ENCODE measurements at regions not wholly inside any gene's neighbourhood (a gene's known extent, or its start where the extent isn't known, plus 50 kb on each side); places are given as distances from the start of the nearest gene placed in this dataset.

GRCh38 chr10:44030132-44030531 lies 354.8 kb downstream of the CXCL12 start:
- DNase-seq (ENCODE audit: low spot score in 2 of 2), result no peak
- H3K36me3 ChIP-seq, result no peaks in the 10 kb centered on the region
- 77 to 84% methylated on average over 4 of the region's 4 CpGs for WGBS, 2 donors
- TF ChIP-seq POLR2A (IDR thresholded peaks at IDR 0.05) (no peak), EP300 (IDR thresholded peaks at IDR 0.05) (no peak)
- TF ChIP-seq, protein P1, sequence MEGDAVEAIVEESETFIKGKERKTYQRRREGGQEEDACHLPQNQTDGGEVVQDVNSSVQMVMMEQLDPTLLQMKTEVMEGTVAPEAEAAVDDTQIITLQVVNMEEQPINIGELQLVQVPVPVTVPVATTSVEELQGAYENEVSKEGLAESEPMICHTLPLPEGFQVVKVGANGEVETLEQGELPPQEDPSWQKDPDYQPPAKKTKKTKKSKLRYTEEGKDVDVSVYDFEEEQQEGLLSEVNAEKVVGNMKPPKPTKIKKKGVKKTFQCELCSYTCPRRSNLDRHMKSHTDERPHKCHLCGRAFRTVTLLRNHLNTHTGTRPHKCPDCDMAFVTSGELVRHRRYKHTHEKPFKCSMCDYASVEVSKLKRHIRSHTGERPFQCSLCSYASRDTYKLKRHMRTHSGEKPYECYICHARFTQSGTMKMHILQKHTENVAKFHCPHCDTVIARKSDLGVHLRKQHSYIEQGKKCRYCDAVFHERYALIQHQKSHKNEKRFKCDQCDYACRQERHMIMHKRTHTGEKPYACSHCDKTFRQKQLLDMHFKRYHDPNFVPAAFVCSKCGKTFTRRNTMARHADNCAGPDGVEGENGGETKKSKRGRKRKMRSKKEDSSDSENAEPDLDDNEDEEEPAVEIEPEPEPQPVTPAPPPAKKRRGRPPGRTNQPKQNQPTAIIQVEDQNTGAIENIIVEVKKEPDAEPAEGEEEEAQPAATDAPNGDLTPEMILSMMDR (IDR thresholded peaks at IDR 0.05), result no peak
- H3K4me3 ChIP-seq, result no peak overlapping the region
- no peaks in the 10 kb centered on the region for H3K9me3 ChIP-seq
- H3K27me3 ChIP-seq, result no peaks in the 10 kb centered on the region
- H3K27ac ChIP-seq, result peak overlapping the region in 1 of 4 donors; percentile 9
- peaks cover 0 to 32% (median 0%) of the 10 kb centered on the region in 4 donors for H3K4me1 ChIP-seq

DNA sequence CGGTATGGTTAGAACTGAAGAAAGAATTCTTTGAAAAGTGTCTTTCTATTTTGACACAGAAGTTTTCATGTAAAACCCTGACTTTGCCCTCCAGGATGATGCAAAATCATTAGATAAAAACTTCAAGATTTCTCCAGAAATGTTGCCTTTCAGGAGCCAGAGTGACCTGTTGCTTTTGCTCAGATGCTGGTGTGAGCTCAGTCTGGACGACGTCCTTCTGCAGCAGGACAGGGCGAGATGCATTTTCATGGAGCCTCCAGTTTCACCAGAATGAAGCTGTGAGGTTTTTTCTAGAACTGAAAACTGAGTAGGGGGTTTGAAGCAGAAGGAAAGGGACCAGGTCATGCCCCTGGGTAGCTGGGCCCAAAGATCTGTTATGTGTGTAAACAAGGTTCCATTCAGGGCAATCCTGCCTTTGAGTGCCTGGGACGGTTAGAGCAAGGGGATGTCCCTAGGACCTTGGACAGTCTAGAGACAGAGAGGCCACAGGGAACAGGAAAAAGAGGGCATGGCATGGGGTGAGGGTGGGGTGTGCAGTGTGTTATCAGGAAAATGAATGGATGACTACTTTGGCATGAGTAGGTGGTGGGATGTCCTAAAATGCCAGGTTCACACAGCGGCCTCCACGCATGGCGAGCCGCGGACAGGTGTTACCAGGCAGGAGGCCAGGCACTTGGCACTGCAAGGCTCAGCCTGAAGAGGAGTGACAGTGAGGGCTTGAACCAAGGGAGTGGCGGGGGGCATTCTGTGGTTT lies 356.3 kb downstream of the CXCL12 start:
- no peaks in the 10 kb centered on the region for H3K27me3 ChIP-seq
- no peak overlapping the region for H3K27ac ChIP-seq
- TF ChIP-seq POLR2A (IDR thresholded peaks at IDR 0.05) (no peak), EP300 (IDR thresholded peaks at IDR 0.05) (no peak)
- TF ChIP-seq, protein P1 (IDR thresholded peaks at IDR 0.05), result no peak
- H3K4me1 ChIP-seq, result peaks cover 0 to 32% (median 0%) of the 10 kb centered on the region in 4 donors
- H3K9me3 ChIP-seq, result peaks cover 0 to 5% (median 0%) of the 10 kb centered on the region in 4 donors
- 82 to 93% methylated on average over 11 of the region's 11 CpGs for WGBS, 2 donors
- no peak overlapping the region for H3K4me3 ChIP-seq
- no peaks in the 10 kb centered on the region for H3K36me3 ChIP-seq
- no peak for DNase-seq (ENCODE audit: low spot score in 2 of 2)

- WGBS, 2 donors, result 69 to 88% methylated on average over 6 of the region's 6 CpGs
Measured at GRCh38 chr10:44024356-44025116, 360.4 kb downstream of the CXCL12 start.

DNA sequence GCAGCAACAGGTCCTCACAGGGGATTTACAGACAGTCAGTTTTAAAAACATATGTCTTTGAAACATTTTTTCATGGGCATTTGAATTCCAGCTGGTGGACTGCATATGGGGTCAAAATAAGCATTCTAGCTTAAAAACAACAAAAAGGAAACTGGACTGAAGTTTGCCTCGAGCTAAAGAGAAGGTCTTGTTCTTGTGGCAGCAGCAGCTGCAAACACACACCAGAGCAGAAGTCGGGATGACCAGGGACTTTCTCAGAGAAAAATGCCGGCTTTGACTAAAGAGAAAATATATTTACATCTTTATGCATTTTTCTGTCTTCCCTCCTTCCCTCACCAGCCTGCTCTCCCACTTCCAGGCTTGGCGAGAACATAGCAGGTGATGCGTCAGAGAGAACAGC lies 361.4 kb downstream of the CXCL12 start:
- Histone ChIP-seq H3K4me3 (no peak overlapping the region), H3K27me3 (no peaks in the 10 kb centered on the region), H3K27ac (no peak overlapping the region), H3K4me1 (peaks cover 0 to 7% (median 3%) of the 10 kb centered on the region in 4 donors), H3K36me3 (no peaks in the 10 kb centered on the region), H3K9me3 (peaks cover 0 to 5% (median 0%) of the 10 kb centered on the region in 4 donors)
- no peak for DNase-seq (ENCODE audit: low spot score in 2 of 2)
- WGBS, 2 donors, result 58 to 59% methylated on average over 5 of the region's 5 CpGs
- no peak for TF ChIP-seq POLR2A (IDR thresholded peaks at IDR 0.05)
- no peak for TF ChIP-seq EP300 (IDR thresholded peaks at IDR 0.05)
- TF ChIP-seq, protein P1 (IDR thresholded peaks at IDR 0.05), result no peak

More at GRCh38 chr10:44024356-44025116, 360.4 kb downstream of the CXCL12 start:
- TF ChIP-seq, protein P1 (IDR thresholded peaks at IDR 0.05), result no peak
- TF ChIP-seq POLR2A (IDR thresholded peaks at IDR 0.05), result no peak
- TF ChIP-seq EP300 (IDR thresholded peaks at IDR 0.05), result no peak
- Histone ChIP-seq H3K36me3 (no peaks in the 10 kb centered on the region), H3K27me3 (no peaks in the 10 kb centered on the region), H3K4me1 (peaks cover 0 to 7% (median 3%) of the 10 kb centered on the region in 4 donors), H3K4me3 (no peak overlapping the region), H3K27ac (no peak overlapping the region), H3K9me3 (peaks cover 0 to 5% (median 0%) of the 10 kb centered on the region in 4 donors)
- no peak for DNase-seq (ENCODE audit: low spot score in 2 of 2)

DNA sequence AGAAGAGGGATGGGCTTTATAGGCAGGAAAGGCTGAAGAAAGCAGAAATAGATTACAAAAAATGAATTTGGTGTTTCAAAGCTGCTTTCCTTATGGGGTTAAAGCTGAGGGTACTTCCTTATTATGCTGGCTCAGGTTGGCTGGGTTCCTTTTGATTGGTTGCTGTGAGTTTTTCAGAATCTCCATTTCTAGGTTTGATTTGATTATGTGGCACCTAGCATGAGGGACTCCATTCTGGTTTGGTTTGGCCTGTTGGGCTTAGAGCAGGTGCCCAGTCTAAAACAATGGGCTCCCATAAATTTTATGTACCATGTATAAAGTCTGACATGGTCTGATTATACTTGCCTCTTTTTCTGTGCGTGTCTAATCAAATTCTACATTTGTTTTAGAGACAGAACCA lies 362.7 kb downstream of the CXCL12 start:
- no peak overlapping the region for H3K27ac ChIP-seq
- no peak for DNase-seq (ENCODE audit: low spot score in 2 of 2)
- H3K4me1 ChIP-seq, result peaks cover 0 to 15% (median 9%) of the 10 kb centered on the region in 4 donors
- no peaks in the 10 kb centered on the region for H3K36me3 ChIP-seq
- no peak overlapping the region for H3K4me3 ChIP-seq
- no peaks in the 10 kb centered on the region for H3K27me3 ChIP-seq
- TF ChIP-seq EP300 (IDR thresholded peaks at IDR 0.05) (no peak), POLR2A (IDR thresholded peaks at IDR 0.05) (no peak)
- TF ChIP-seq, protein P1 (IDR thresholded peaks at IDR 0.05), result no peak
- 86 to 88% methylated on average over 1 of the region's 1 CpG for WGBS, 2 donors
- H3K9me3 ChIP-seq, result peaks cover 0 to 5% (median 0%) of the 10 kb centered on the region in 4 donors

All from tibial nerve (tissue), 4 donors.